HUDEP-2 (cell line): ENCODE measurements at regions not wholly inside any gene's neighbourhood (a gene's known extent, or its start where the extent isn't known, plus 50 kb on each side); places are given as distances from the start of the nearest gene placed in this dataset.

ENCODE experiments used
- DNase-seq, 76 experiments: peaks; one replicate each; lab custom pipeline; 2025; ENCODE audit not compliant: unreplicated experiment in 76 of 76; lab: John Stamatoyannopoulos, UW

GRCh38 chr1:169044971-169045370 is 61.5 kb upstream of the ATP1B1 start:
- DNase-seq = no peak

- no peak for DNase-seq
These were observed 59.8 kb upstream of the ATP1B1 start for GRCh38 chr1:169046671-169047070.

DNA sequence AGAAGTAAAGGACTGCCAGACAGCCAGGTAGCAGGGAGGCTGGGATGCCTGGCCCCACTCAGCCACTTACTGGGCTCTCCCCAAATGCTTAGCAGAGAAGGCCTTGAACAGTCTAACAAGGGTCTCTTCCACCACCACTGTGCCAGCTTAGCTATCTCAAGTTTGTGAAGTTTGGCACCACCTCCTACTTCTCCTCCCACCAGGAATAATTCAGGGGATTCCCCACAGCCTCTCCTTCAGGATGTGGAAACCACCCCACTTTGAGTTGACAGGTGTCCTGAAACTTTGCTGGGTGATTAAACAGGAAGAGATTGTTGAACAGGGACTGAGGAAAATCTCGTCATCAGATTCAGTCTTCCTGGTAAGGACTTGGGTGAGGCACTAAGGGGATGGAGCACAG is 59.4 kb upstream of the ATP1B1 start:
- DNase-seq = no peak

GRCh38 chr1:169048043-169048442 is 58.4 kb upstream of the ATP1B1 start:
- no peak for DNase-seq

GRCh38 chr1:169049258-169049938 is 57.1 kb upstream of the ATP1B1 start:
- no peak for DNase-seq

- no peak for DNase-seq
These were observed 55.3 kb upstream of the ATP1B1 start for GRCh38 chr1:169051171-169051570.

DNA sequence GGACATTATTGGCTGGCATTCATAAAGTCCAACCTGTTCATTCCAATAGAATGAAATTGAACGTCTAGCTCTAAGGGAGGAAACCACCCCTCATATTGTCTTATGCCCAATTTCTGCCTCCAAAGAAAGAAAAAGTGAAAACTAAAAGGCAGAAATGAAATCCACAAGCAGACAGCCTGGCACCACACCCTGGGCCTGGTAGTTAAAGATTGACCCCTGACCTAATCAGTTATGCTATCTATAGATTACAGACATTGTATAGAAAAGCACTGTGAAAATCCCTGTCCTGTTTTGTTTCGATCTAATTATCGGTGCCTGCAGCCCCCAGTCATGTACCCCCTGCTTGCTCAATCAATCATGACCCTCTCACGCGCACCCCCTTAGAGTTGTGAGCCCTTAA is 54.3 kb upstream of the ATP1B1 start:
- peak in 5 of 76 experiments; percentile 1 to 10 (median 5) for DNase-seq

GRCh38 chr1:169052727-169053126 is 53.8 kb upstream of the ATP1B1 start:
- DNase-seq = no peak

GRCh38 chr1:169053196-169053595 is 53.3 kb upstream of the ATP1B1 start:
- DNase-seq = no peak
